Tibial artery (tissue), 4 donors: ENCODE measurements at regions not wholly inside any gene's neighbourhood (a gene's known extent, or its start where the extent isn't known, plus 50 kb on each side); places are given as distances from the start of the nearest gene placed in this dataset.

ENCODE experiments used
- DNase-seq, 2 donors: peaks; one replicate each; pipeline ENCODE4 v3.0.0-alpha.2; 2019
- H3K27ac ChIP-seq, 2 donors: fragments of 200-600 bp; sonication (generic) in 1 of 2; 1 replicate in 1 of 2; 2 replicates in 1 of 2; pipeline ENCODE4 v1.5.1; 2018 to 2019; ENCODE audit warnings: mild to moderate bottlenecking in 1 of 2
- H3K27me3 ChIP-seq, 2 donors: fragments of 200-600 bp; sonication (generic) in 1 of 2; one replicate each; pipeline versions ENCODE4 v1.5.1 to v1.6.0; 2016 to 2019
- H3K36me3 ChIP-seq, 3 donors: fragments of 200-600 bp; sonication (generic) in 2 of 3; one replicate each; pipeline ENCODE4 v1.5.1; 2016 to 2019; ENCODE audit warnings: mild to moderate bottlenecking in 2 of 3
- H3K4me1 ChIP-seq, 4 donors: fragments of 200-600 bp; sonication (generic) in 2 of 4; 1 replicate in 3 of 4; 2 replicates in 1 of 4; pipeline ENCODE4 v1.5.1; 2016 to 2019
- H3K4me3 ChIP-seq, 2 donors: fragments of 200-600 bp; sonication (generic) in 1 of 2; 1 replicate in 1 of 2; 2 replicates in 1 of 2; pipeline ENCODE4 v1.5.1; 2018 to 2019; ENCODE audit warnings: mild to moderate bottlenecking in 2 of 2
- H3K9me3 ChIP-seq, 3 donors: fragments of 200-600 bp; sonication (generic) in 1 of 3; one replicate each; pipeline ENCODE4 v1.5.1; 2016 to 2019
- CTCF ChIP-seq, 2 experiments: fragments of 200-600 bp in 1 of 2; fragments of 450-650 bp in 1 of 2; IDR thresholded peaks; one replicate each; pipeline ENCODE4 v1.5.1; 2017 to 2019; ENCODE audit warnings: antibody characterized with exemption in 2 of 2, mild to moderate bottlenecking in 1 of 2, moderate library complexity in 1 of 2
- intact Hi-C: fragments of 100-400 bp; cut with DNase I; formaldehyde crosslinking; loops from one replicate; pipeline ENCODE4 v1.15.0; 2023; ENCODE audit warnings: low total_unique reads

- Histone ChIP-seq H3K36me3 (no peaks in the 10 kb centered on the region), H3K9me3 (no peaks in the 10 kb centered on the region), H3K4me3 (no peak overlapping the region), H3K4me1 (peaks cover 0 to 12% (median 0%) of the 10 kb centered on the region in 4 donors), H3K27ac (no peak overlapping the region), H3K27me3 (no peaks in the 10 kb centered on the region)
- intact Hi-C loops, result no loop called here
- DNase-seq, result no peak
- TF ChIP-seq CTCF (IDR thresholded peaks at IDR 0.05), result no peak
These were observed 288.9 kb upstream of the DPH6 start for GRCh38 chr15:35834866-35835265.

- Histone ChIP-seq H3K27ac (no peak overlapping the region), H3K27me3 (no peaks in the 10 kb centered on the region), H3K9me3 (no peaks in the 10 kb centered on the region), H3K36me3 (no peaks in the 10 kb centered on the region), H3K4me3 (no peak overlapping the region), H3K4me1 (peaks cover 0 to 12% (median 0%) of the 10 kb centered on the region in 4 donors)
- DNase-seq, result no peak
- no peak for TF ChIP-seq CTCF (IDR thresholded peaks at IDR 0.05)
- intact Hi-C loops, result no loop called here
These were observed 292.6 kb upstream of the DPH6 start for GRCh38 chr15:35838424-35839111.

- TF ChIP-seq CTCF (IDR thresholded peaks at IDR 0.05), result no peak
- Histone ChIP-seq H3K4me3 (no peak overlapping the region), H3K9me3 (no peaks in the 10 kb centered on the region), H3K36me3 (no peaks in the 10 kb centered on the region), H3K27me3 (no peaks in the 10 kb centered on the region), H3K27ac (no peak overlapping the region), H3K4me1 (no peaks in the 10 kb centered on the region)
- no peak for DNase-seq
- intact Hi-C loops, result no loop called here
These were observed 296.7 kb upstream of the DPH6 start for GRCh38 chr15:35842631-35843030.

- DNase-seq, result no peak
- Histone ChIP-seq H3K9me3 (no peaks in the 10 kb centered on the region), H3K27me3 (no peaks in the 10 kb centered on the region), H3K4me3 (no peak overlapping the region), H3K27ac (no peak overlapping the region), H3K36me3 (no peaks in the 10 kb centered on the region), H3K4me1 (no peaks in the 10 kb centered on the region)
- intact Hi-C loops, result no loop called here
- TF ChIP-seq CTCF (IDR thresholded peaks at IDR 0.05), result no peak
These were observed 297.5 kb upstream of the DPH6 start for GRCh38 chr15:35843498-35843897.

- intact Hi-C loops, result no loop called here
- Histone ChIP-seq H3K27me3 (no peaks in the 10 kb centered on the region), H3K4me1 (no peaks in the 10 kb centered on the region), H3K9me3 (no peaks in the 10 kb centered on the region), H3K27ac (no peak overlapping the region), H3K36me3 (no peaks in the 10 kb centered on the region), H3K4me3 (no peak overlapping the region)
- no peak for DNase-seq
- no peak for TF ChIP-seq CTCF (IDR thresholded peaks at IDR 0.05)
These were observed 304.3 kb upstream of the DPH6 start for GRCh38 chr15:35850284-35850683.

GRCh38 chr15:35851491-35851890, 305.5 kb upstream of the DPH6 start:
- no peak for TF ChIP-seq CTCF (IDR thresholded peaks at IDR 0.05)
- no peaks in the 10 kb centered on the region for H3K27me3 ChIP-seq
- intact Hi-C loops, result no loop called here
- H3K36me3 ChIP-seq, result no peaks in the 10 kb centered on the region
- DNase-seq, result no peak
- H3K27ac ChIP-seq, result no peak overlapping the region
- H3K4me3 ChIP-seq, result no peak overlapping the region
- peaks cover 0 to 1% (median 0%) of the 10 kb centered on the region in 4 donors for H3K4me1 ChIP-seq
- no peaks in the 10 kb centered on the region for H3K9me3 ChIP-seq
